Stimulated activated CD8-positive, alpha-beta memory T cell treated with anti-CD3 and anti-CD28 coated beads, Interleukin-15, amount 100 ng/mL, for 1 hour (primary cell): ENCODE measurements at regions not wholly inside any gene's neighbourhood (a gene's known extent, or its start where the extent isn't known, plus 50 kb on each side); places are given as distances from the start of the nearest gene placed in this dataset.

ENCODE experiments used
- DNase-seq: peaks from one replicate; pipeline ENCODE4 v3.0.0-alpha.2; 2020; ENCODE audit warnings: low read depth

- no peak for DNase-seq
Measured at GRCh38 chr10:6305401-6306321, 102.9 kb downstream of the PFKFB3 start.

- no peak for DNase-seq
Measured at GRCh38 chr10:6306917-6307316, 104.2 kb downstream of the PFKFB3 start.

GRCh38 chr10:6309816-6310215, 107.1 kb downstream of the PFKFB3 start:
- DNase-seq = no peak

GRCh38 chr10:6310977-6311376, 108.2 kb downstream of the PFKFB3 start:
- no peak for DNase-seq

GRCh38 chr10:6311700-6312330, 109.1 kb downstream of the PFKFB3 start:
- no peak for DNase-seq

GRCh38 chr10:6312636-6313035, 109.9 kb downstream of the PFKFB3 start:
- DNase-seq = no peak

GRCh38 chr10:6313111-6313895, 110.6 kb downstream of the PFKFB3 start:
- no peak for DNase-seq

GRCh38 chr10:6314620-6315205, 112.0 kb downstream of the PFKFB3 start:
- DNase-seq = no peak

- no peak for DNase-seq
Measured at GRCh38 chr10:6319119-6319518, 116.4 kb downstream of the PFKFB3 start.

- DNase-seq = no peak
Measured at GRCh38 chr10:6320320-6321010, 117.7 kb downstream of the PFKFB3 start.

GRCh38 chr10:6321880-6322279, 119.1 kb downstream of the PFKFB3 start:
- DNase-seq = no peak

- DNase-seq = no peak
Measured at GRCh38 chr10:6322805-6323204, 120.1 kb downstream of the PFKFB3 start.

GRCh38 chr10:6327961-6328698, 125.4 kb downstream of the PFKFB3 start:
- DNase-seq = no peak

GRCh38 chr10:6328699-6329423, 126.1 kb downstream of the PFKFB3 start:
- DNase-seq = no peak

- DNase-seq = no peak
Measured at GRCh38 chr10:6333086-6333485, 130.4 kb downstream of the PFKFB3 start.

GRCh38 chr10:6333973-6334372, 131.2 kb downstream of the PFKFB3 start:
- no peak for DNase-seq

- no peak for DNase-seq
Measured at GRCh38 chr10:6336016-6336415, 133.3 kb downstream of the PFKFB3 start.

- no peak for DNase-seq
Measured at GRCh38 chr10:6337382-6337781, 134.7 kb downstream of the PFKFB3 start.

GRCh38 chr10:6338361-6338760, 135.6 kb downstream of the PFKFB3 start:
- DNase-seq = no peak

- DNase-seq = no peak
Measured at GRCh38 chr10:6339891-6340290, 137.2 kb downstream of the PFKFB3 start.
